ENCODE measurements at regions not wholly inside any gene's neighbourhood (a gene's known extent, or its start where the extent isn't known, plus 50 kb on each side); places are given as distances from the start of the nearest gene placed in this dataset.
"Not testable (repeated sequence)": the region's sequence is repeated elsewhere in the genome, so short reads cannot be mapped to it uniquely, and the experiment has no call there.

DNA sequence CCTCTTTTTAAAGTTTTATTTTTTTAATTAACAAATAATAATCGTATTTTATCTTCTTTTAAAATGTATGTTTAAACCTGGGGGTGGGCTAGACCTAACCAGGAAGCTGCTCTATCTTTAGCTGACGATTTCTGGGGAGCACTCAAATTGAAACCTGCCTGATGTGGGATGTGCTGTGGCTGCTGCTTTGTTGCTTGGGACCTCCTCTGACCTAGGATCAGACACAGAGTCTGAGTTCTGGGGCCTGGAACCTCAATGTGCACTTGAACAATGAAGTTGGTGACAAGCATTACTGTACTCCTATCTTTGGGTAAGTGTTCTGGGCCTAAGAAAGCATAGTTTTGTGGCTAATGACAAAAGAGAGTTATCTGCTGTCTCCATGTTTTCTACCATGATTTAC, 386.7 kb downstream of the DAD1 start:
- H3K4me3 ChIP-seq (ENCODE audit: control insufficient read depth, low read depth, low read length): no peak overlapping the region
- TF ChIP-seq, protein P1, sequence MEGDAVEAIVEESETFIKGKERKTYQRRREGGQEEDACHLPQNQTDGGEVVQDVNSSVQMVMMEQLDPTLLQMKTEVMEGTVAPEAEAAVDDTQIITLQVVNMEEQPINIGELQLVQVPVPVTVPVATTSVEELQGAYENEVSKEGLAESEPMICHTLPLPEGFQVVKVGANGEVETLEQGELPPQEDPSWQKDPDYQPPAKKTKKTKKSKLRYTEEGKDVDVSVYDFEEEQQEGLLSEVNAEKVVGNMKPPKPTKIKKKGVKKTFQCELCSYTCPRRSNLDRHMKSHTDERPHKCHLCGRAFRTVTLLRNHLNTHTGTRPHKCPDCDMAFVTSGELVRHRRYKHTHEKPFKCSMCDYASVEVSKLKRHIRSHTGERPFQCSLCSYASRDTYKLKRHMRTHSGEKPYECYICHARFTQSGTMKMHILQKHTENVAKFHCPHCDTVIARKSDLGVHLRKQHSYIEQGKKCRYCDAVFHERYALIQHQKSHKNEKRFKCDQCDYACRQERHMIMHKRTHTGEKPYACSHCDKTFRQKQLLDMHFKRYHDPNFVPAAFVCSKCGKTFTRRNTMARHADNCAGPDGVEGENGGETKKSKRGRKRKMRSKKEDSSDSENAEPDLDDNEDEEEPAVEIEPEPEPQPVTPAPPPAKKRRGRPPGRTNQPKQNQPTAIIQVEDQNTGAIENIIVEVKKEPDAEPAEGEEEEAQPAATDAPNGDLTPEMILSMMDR (IDR thresholded peaks at IDR 0.05; ENCODE audit: control insufficient read depth, insufficient read depth, low read depth, low read length, missing control alignments): no peak
- no peak for DNase-seq (ENCODE audit: low read depth)

GRCh38 chr14:22200977-22201605, 387.9 kb downstream of the DAD1 start:
- TF ChIP-seq, protein P1 (IDR thresholded peaks at IDR 0.05; ENCODE audit: control insufficient read depth, insufficient read depth, low read depth, low read length, missing control alignments): peak; percentile 70
- DNase-seq (ENCODE audit: low read depth): peak; percentile 10
- H3K4me3 ChIP-seq (ENCODE audit: control insufficient read depth, low read depth, low read length): no peak overlapping the region

DNA sequence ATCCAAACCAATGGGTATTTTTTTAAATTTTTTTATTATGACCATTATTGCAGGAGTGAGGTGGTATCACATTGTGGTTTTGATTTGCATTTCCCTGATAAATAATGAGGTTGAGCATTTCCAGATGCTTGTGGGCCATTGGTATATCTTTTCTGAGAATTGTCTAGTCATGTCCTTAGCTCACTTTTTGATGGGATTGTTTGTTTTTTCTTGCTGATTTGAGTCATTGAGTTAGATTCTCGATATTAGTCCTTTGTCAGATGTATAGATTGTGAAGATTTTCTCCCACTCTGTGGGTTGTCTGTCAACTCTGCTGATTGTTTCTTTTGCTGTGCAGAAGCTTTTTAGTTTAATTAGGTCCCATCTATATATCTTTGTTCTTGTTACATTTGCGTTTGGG, 388.9 kb downstream of the DAD1 start:
- H3K4me3 ChIP-seq (ENCODE audit: control insufficient read depth, low read depth, low read length); DNase-seq (ENCODE audit: low read depth): not testable (repeated sequence)

DNA sequence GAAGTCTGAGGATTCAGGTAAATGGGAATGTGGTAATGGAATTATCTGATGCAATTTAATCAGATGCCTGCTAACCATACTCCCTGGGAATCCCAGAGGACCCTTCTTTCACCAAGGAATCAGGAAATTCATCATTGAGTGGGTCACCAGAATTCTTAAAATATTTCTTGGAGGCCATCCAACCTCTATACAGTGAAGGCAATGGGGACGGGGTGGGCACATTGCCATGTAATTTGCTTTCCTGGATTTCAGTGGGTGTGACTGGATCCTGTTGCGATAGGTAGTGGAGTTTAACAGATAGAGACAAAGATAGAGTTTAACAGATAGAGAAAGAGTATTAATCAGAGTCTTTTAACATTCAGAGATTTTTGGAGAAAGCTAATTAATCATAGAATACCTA, 394.4 kb downstream of the DAD1 start:
- TF ChIP-seq, protein P1 (IDR thresholded peaks at IDR 0.05; ENCODE audit: control insufficient read depth, insufficient read depth, low read depth, low read length, missing control alignments): no peak
- no peak for DNase-seq (ENCODE audit: low read depth)
- H3K4me3 ChIP-seq (ENCODE audit: control insufficient read depth, low read depth, low read length): no peak overlapping the region

DNA sequence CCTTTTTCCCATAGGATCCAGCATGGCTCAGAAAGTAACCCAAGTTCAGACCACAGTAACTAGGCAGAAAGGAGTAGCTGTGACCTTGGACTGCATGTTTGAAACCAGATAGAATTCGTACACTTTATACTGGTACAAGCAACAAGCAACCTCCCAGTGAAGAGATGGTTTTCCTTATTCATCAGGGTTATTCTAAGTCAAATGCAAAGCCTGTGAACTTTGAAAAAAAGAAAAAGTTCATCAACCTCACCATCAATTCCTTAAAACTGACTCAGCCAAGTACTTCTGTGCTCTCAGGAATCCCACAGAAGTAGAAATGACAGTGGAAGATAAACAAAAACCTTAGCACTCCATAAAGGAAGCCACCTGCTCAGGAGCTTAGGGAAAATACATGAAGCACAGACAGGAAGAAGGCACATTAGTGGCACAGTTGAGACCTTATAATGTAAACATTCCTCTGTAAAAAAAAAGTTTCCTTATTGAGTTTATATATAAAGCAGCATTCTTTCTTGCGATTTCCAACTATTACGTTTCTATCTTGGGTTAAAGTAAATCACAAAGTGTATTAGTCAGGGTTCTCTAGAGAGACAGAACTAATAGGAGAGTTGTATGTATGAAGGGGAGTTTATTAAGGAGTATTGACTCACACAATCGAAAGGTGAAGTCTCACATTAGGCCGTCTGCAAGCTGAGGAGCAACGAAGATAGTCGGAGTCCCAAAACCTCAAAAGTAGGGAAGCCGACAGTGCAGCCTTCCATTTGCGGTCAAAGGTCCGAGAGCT, 398.4 kb downstream of the DAD1 start:
- TF ChIP-seq, protein P1 (IDR thresholded peaks at IDR 0.05; ENCODE audit: control insufficient read depth, insufficient read depth, low read depth, low read length, missing control alignments): no peak
- DNase-seq (ENCODE audit: low read depth): no peak
- no peak overlapping the region for H3K4me3 ChIP-seq (ENCODE audit: control insufficient read depth, low read depth, low read length)

DNA sequence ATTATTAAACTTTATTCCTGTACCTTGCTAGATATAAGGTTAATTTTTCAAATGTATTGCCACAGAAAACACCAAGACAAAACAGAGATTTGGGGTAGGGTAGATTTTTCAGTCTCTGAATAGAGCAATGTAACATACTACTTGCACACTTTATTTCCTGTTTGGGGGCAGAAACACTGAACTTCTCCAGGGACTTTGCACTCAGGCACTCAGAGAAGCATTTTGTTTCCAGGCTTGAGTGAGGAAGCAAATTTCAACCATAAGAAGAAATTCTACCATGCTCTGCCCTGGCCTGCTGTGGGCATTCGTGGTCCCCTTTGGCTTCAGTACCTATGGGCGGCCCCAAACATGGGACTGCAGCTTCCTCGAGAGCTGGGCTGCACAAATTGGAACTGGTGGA, 399.1 kb downstream of the DAD1 start:
- H3K4me3 ChIP-seq (ENCODE audit: control insufficient read depth, low read depth, low read length): no peak overlapping the region
- TF ChIP-seq, protein P1 (IDR thresholded peaks at IDR 0.05; ENCODE audit: control insufficient read depth, insufficient read depth, low read depth, low read length, missing control alignments): no peak
- no peak for DNase-seq (ENCODE audit: low read depth)

- TF ChIP-seq, protein P1 (IDR thresholded peaks at IDR 0.05; ENCODE audit: control insufficient read depth, insufficient read depth, low read depth, low read length, missing control alignments): no peak
- no peak for DNase-seq (ENCODE audit: low read depth)
- H3K4me3 ChIP-seq (ENCODE audit: control insufficient read depth, low read depth, low read length): no peak overlapping the region
Observed at GRCh38 chr14:22188318-22188717, 400.7 kb downstream of the DAD1 start.

Data from AG09309 (cell line).